ENCODE measurements at regions not wholly inside any gene's neighbourhood (a gene's known extent, or its start where the extent isn't known, plus 50 kb on each side); places are given as distances from the start of the nearest gene placed in this dataset.
A peak's percentile ranks its signal among the peaks of the same experiment; 100 is the strongest.
"Not testable (repeated sequence)": the region's sequence is repeated elsewhere in the genome, so short reads cannot be mapped to it uniquely, and the experiment has no call there.

- DNase-seq, result no peak
Observed at GRCh38 chr6:166802401-166802800, 153.9 kb downstream of the RNASET2 start.

- DNase-seq, result no peak
Observed at GRCh38 chr6:166800137-166800536, 156.2 kb downstream of the RNASET2 start.

- no peak for DNase-seq
Observed at GRCh38 chr6:166798652-166799051, 157.7 kb downstream of the RNASET2 start.

- no peak for DNase-seq
Observed at GRCh38 chr6:166796610-166797009, 159.7 kb downstream of the RNASET2 start.

GRCh38 chr6:166795879-166796278, 160.5 kb downstream of the RNASET2 start:
- DNase-seq, result no peak

GRCh38 chr6:166790808-166791207, 163.8 kb upstream of the RPS6KA2 start:
- DNase-seq, result not testable (repeated sequence)

- DNase-seq, result not testable (repeated sequence)
Observed at GRCh38 chr6:166788846-166789529, 161.9 kb upstream of the RPS6KA2 start.

GRCh38 chr6:166786704-166787293, 159.7 kb upstream of the RPS6KA2 start:
- DNase-seq, result no peak

- no peak for DNase-seq
Observed at GRCh38 chr6:166785131-166785530, 158.1 kb upstream of the RPS6KA2 start.

GRCh38 chr6:166784691-166785090, 157.6 kb upstream of the RPS6KA2 start:
- no peak for DNase-seq

GRCh38 chr6:166782520-166782919, 155.5 kb upstream of the RPS6KA2 start:
- no peak for DNase-seq

- DNase-seq, result no peak
Observed at GRCh38 chr6:166781331-166781730, 154.3 kb upstream of the RPS6KA2 start.

GRCh38 chr6:166779963-166780683, 153.1 kb upstream of the RPS6KA2 start:
- DNase-seq, result no peak

- DNase-seq, result no peak
Observed at GRCh38 chr6:166779381-166779780, 152.3 kb upstream of the RPS6KA2 start.

GRCh38 chr6:166778776-166779175, 151.7 kb upstream of the RPS6KA2 start:
- no peak for DNase-seq

GRCh38 chr6:166778046-166778445, 151.0 kb upstream of the RPS6KA2 start:
- no peak for DNase-seq

- no peak for DNase-seq
Observed at GRCh38 chr6:166777096-166777630, 150.1 kb upstream of the RPS6KA2 start.

- no peak for DNase-seq
Observed at GRCh38 chr6:166776571-166776970, 149.5 kb upstream of the RPS6KA2 start.

- DNase-seq, result no peak
Observed at GRCh38 chr6:166775923-166776220, 148.8 kb upstream of the RPS6KA2 start.

- DNase-seq, result peak; percentile 60
Observed at GRCh38 chr6:166775180-166775922, 148.3 kb upstream of the RPS6KA2 start.

- no peak for DNase-seq
Observed at GRCh38 chr6:166774770-166775169, 147.7 kb upstream of the RPS6KA2 start.

- DNase-seq, result no peak
Observed at GRCh38 chr6:166774292-166774691, 147.2 kb upstream of the RPS6KA2 start.

GRCh38 chr6:166772518-166772917, 145.5 kb upstream of the RPS6KA2 start:
- no peak for DNase-seq
